ENCODE measurements at regions not wholly inside any gene's neighbourhood (a gene's known extent, or its start where the extent isn't known, plus 50 kb on each side); places are given as distances from the start of the nearest gene placed in this dataset.
"Not testable (repeated sequence)": the region's sequence is repeated elsewhere in the genome, so short reads cannot be mapped to it uniquely, and the experiment has no call there.

DNA sequence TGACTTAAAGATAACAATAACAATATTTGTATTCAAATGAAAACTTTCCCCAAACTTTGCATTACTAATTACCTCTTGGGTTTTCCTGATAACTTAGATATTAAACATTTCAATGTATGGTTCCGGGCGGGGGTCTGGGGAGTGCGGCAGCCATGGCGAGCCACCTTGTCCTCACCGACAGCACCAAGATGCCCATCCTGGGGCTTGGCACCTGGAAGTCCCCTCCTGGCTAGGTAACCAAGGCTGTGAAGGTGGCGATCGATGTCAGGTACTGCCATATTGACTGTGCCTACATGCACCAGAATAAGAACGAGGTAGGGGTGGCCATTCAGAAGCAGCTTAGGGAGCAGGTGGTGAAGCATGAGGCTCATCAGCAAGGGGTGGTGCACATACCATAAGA, 478.7 kb downstream of the CNTN3 start:
- no peak for TF ChIP-seq CTCF (IDR thresholded peaks at IDR 0.05)
- ATAC-seq (no peak), FAIRE-seq (no peak), DNase-seq (no peak)
- WGBS, 2 donors = 83 to 91% methylated on average over 8 of the region's 8 CpGs
- H3K4me3 ChIP-seq = no peak overlapping the region
- H3K27me3 ChIP-seq = no peaks in the 10 kb centered on the region
- H3K36me3 ChIP-seq = no peaks in the 10 kb centered on the region
- H3K9me3 ChIP-seq = no peaks in the 10 kb centered on the region
- H3K27ac ChIP-seq = no peak overlapping the region
- H3K4me1 ChIP-seq = no peaks in the 10 kb centered on the region
- intact Hi-C loops (cut with DNase I) = no loop called here

- H3K4me1 ChIP-seq = no peaks in the 10 kb centered on the region
- WGBS, 2 donors = 56 to 73% methylated on average over 2 of the region's 2 CpGs
- no peak overlapping the region for H3K27ac ChIP-seq
- no peaks in the 10 kb centered on the region for H3K27me3 ChIP-seq
- FAIRE-seq = no peak
- no peaks in the 10 kb centered on the region for H3K36me3 ChIP-seq
- DNase-seq = no peak
- no peak overlapping the region for H3K4me3 ChIP-seq
- ATAC-seq = no peak
- intact Hi-C loops (cut with DNase I) = no loop called here
- no peaks in the 10 kb centered on the region for H3K9me3 ChIP-seq
- TF ChIP-seq CTCF (IDR thresholded peaks at IDR 0.05) = no peak
These were observed 479.6 kb downstream of the CNTN3 start for GRCh38 chr3:74134831-74135230.

GRCh38 chr3:74131546-74132328, 482.7 kb downstream of the CNTN3 start:
- H3K4me1 ChIP-seq; H3K27me3 ChIP-seq; H3K9me3 ChIP-seq; ATAC-seq; H3K27ac ChIP-seq; H3K4me3 ChIP-seq; FAIRE-seq; H3K36me3 ChIP-seq; intact Hi-C loops (cut with DNase I): not testable (repeated sequence)
- WGBS, 2 donors = 69 to 73% methylated on average over 6 of the region's 6 CpGs
- DNase-seq = peak in 1 of 6 donors; percentile 22

DNA sequence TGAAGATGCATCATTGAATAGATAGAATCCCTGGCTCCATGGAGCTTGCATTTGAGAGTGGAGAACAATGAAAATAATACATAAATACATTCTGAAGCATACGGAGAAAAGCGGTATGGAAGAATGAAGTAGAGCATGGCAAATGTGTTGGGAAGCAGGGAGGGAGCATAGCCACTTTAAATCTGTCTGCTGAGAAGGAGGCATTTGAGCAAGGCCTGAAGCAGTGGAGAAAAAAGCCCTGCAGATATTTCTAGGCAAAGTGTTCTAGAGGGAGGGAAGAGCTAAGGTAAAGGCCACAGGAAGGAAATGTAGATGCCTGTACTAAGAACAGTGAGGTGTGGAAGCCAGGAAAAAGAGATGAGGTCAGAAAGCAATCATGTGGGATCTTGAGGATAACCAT, 484.8 kb downstream of the CNTN3 start:
- no peak overlapping the region for H3K27ac ChIP-seq
- DNase-seq (no peak), ATAC-seq (no peak), FAIRE-seq (no peak)
- H3K36me3 ChIP-seq = no peaks in the 10 kb centered on the region
- no peak for TF ChIP-seq CTCF (IDR thresholded peaks at IDR 0.05)
- H3K9me3 ChIP-seq = no peaks in the 10 kb centered on the region
- intact Hi-C loops (cut with DNase I) = no loop called here
- no peaks in the 10 kb centered on the region for H3K27me3 ChIP-seq
- H3K4me3 ChIP-seq = no peak overlapping the region
- H3K4me1 ChIP-seq = no peaks in the 10 kb centered on the region
- 84 to 89% methylated on average over 2 of the region's 2 CpGs for WGBS, 2 donors

- no peak overlapping the region for H3K27ac ChIP-seq
- DNase-seq = no peak
- no peak overlapping the region for H3K4me3 ChIP-seq
- FAIRE-seq = no peak
- no peak for TF ChIP-seq CTCF (IDR thresholded peaks at IDR 0.05)
- H3K9me3 ChIP-seq = no peaks in the 10 kb centered on the region
- intact Hi-C loops (cut with DNase I) = no loop called here
- H3K36me3 ChIP-seq = no peaks in the 10 kb centered on the region
- 75 to 81% methylated on average over 1 of the region's 1 CpG for WGBS, 2 donors
- no peaks in the 10 kb centered on the region for H3K27me3 ChIP-seq
- no peaks in the 10 kb centered on the region for H3K4me1 ChIP-seq
- no peak for ATAC-seq
These were observed 485.4 kb downstream of the CNTN3 start for GRCh38 chr3:74129056-74129455.

All from pancreas (tissue), 10 donors.